Ovary (tissue), 7 donors: ENCODE measurements at regions not wholly inside any gene's neighbourhood (a gene's known extent, or its start where the extent isn't known, plus 50 kb on each side); places are given as distances from the start of the nearest gene placed in this dataset.
"Not testable (repeated sequence)": the region's sequence is repeated elsewhere in the genome, so short reads cannot be mapped to it uniquely, and the experiment has no call there.

Experiments
- DNase-seq, 5 donors: peaks; one replicate each; pipeline ENCODE4 v3.0.0-alpha.2; 2019 to 2020
- H3K27ac ChIP-seq, 2 donors: fragments of 200-600 bp; one replicate each; pipeline versions ENCODE4 v1.5.1 to v1.8.0; 2019 to 2022
- H3K27me3 ChIP-seq: fragments of 200-600 bp; one replicate; pipeline ENCODE4 v1.8.0; 2022
- H3K36me3 ChIP-seq: fragments of 200-600 bp; sonication (generic); one replicate; pipeline ENCODE4 v1.5.1; 2019
- H3K4me1 ChIP-seq: one replicate; pipeline ENCODE4 v1.8.1; 2013; ENCODE audit warnings: mild to moderate bottlenecking, moderate library complexity; ENCODE audit not compliant: insufficient read depth
- H3K4me3 ChIP-seq: fragments of 200-600 bp; sonication (generic); one replicate; pipeline ENCODE4 v1.5.1; 2017
- H3K9me3 ChIP-seq, 2 donors: fragments of 200-600 bp in 1 of 2; sonication (generic) in 1 of 2; one replicate each; pipeline versions ENCODE4 v1.5.1 to v1.8.1; 2013 to 2019; ENCODE audit warnings: mild to moderate bottlenecking in 1 of 2, moderate library complexity in 1 of 2
- EP300 ChIP-seq: sonication (generic); formaldehyde crosslinking; IDR thresholded peaks from one replicate; pipeline ENCODE4 v1.6.1; 2017; ENCODE audit warnings: antibody characterized with exemption
- POLR2A ChIP-seq: fragments of 450-650 bp; IDR thresholded peaks from one replicate; pipeline ENCODE4 v1.6.1; 2017; ENCODE audit warnings: antibody characterized with exemption, mild to moderate bottlenecking, moderate library complexity
- WGBS, 3 donors: extraction: QIAGEN DNeasy Blood & Tissue Kit in 1 of 3; methylation state at CpG; one replicate each; pipeline versions ENCODE4 v1.1.5 to v1.1.7; 2013 to 2017; 5-methylcytosine and 5-hydroxymethylcytosine counted together
- intact Hi-C, 4 donors: fragments of 100-400 bp; cut with DNase I; formaldehyde crosslinking; loops; one replicate each; pipeline versions ENCODE4 v1.11.0 to v1.15.1; 2022 to 2023
- TF ChIP-seq, protein P1 (sequence below), 3 donors: fragments of 450-650 bp in 2 of 3; fragments of 200-600 bp in 1 of 3; IDR thresholded peaks; one replicate each; pipeline versions ENCODE4 v1.5.1 to v1.8.0; 2016 to 2022; ENCODE audit warnings: antibody characterized with exemption in 3 of 3, mild to moderate bottlenecking in 1 of 3
- donor health status: DM: no; HTN: no; CAD: no; lungs with moderate emphysema.
- donor health status: DM: no; HTN: no; CAD: no.
- donor health status: Bipolar disorder and iron deficiency.
- donor health status: DM: no; HTN: no; CAD: no.
- donor health status: DM: yes; HTN: yes; CAD: no.

DNA sequence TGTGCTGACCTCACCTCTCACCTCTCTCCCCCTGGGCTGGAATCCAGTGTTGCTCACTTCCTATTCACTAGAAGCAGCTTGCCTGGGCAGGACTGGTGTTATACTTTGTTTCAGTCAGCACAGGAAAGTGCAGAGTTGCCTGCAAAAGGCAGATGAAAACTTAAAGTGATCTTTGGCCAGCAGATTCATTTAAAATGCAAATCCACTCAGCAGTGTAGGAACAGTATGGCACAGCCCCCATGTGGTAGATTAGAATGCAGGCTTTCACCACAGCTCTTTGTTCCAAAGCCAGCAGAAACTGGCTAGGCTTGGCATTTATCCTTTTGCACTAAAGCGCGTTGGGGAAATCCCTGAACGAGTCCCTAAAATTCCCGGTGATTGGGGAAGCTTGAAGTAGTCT lies 301.2 kb downstream of the OR4C45 start:
- WGBS, 3 donors, result 65 to 71% (median 66%) methylated on average over 4 of the region's 4 CpGs
- H3K4me1 ChIP-seq, result no peaks in the 10 kb centered on the region
- no peaks in the 10 kb centered on the region for H3K27me3 ChIP-seq
- H3K27ac ChIP-seq, result no peak overlapping the region
- intact Hi-C loops, result no loop called here
- TF ChIP-seq POLR2A, result no peak
- TF ChIP-seq EP300, result no peak
- TF ChIP-seq, protein P1, sequence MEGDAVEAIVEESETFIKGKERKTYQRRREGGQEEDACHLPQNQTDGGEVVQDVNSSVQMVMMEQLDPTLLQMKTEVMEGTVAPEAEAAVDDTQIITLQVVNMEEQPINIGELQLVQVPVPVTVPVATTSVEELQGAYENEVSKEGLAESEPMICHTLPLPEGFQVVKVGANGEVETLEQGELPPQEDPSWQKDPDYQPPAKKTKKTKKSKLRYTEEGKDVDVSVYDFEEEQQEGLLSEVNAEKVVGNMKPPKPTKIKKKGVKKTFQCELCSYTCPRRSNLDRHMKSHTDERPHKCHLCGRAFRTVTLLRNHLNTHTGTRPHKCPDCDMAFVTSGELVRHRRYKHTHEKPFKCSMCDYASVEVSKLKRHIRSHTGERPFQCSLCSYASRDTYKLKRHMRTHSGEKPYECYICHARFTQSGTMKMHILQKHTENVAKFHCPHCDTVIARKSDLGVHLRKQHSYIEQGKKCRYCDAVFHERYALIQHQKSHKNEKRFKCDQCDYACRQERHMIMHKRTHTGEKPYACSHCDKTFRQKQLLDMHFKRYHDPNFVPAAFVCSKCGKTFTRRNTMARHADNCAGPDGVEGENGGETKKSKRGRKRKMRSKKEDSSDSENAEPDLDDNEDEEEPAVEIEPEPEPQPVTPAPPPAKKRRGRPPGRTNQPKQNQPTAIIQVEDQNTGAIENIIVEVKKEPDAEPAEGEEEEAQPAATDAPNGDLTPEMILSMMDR (IDR thresholded peaks at IDR 0.05), result no peak
- no peak overlapping the region for H3K4me3 ChIP-seq
- no peaks in the 10 kb centered on the region for H3K9me3 ChIP-seq
- no peaks in the 10 kb centered on the region for H3K36me3 ChIP-seq
- no peak for DNase-seq

DNA sequence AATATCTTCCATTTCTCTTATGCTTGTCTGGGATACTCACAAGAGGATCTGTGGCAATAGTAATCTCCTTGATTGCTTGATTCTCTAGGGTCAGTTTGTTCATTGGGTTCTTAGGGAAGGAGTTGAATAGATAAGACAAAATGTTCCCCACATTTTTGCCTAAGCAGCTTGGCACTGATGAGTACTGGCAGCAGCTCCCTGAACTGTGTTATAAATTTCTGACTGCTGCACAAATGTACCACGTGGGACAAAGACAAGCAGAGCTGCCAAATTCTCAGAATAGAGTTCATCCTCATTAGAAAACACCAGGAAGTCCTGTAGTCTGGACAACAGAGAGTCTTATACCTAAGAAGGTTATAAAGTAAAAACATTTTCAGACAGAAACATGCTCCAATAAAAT lies 304.8 kb downstream of the OR4C45 start:
- H3K9me3 ChIP-seq, H3K4me3 ChIP-seq, H3K4me1 ChIP-seq, H3K36me3 ChIP-seq, DNase-seq, H3K27me3 ChIP-seq, intact Hi-C loops, H3K27ac ChIP-seq: not testable (repeated sequence)
- WGBS, 3 donors, result 0 to 5% (median 3%) methylated on average over 1 of the region's 1 CpG

DNA sequence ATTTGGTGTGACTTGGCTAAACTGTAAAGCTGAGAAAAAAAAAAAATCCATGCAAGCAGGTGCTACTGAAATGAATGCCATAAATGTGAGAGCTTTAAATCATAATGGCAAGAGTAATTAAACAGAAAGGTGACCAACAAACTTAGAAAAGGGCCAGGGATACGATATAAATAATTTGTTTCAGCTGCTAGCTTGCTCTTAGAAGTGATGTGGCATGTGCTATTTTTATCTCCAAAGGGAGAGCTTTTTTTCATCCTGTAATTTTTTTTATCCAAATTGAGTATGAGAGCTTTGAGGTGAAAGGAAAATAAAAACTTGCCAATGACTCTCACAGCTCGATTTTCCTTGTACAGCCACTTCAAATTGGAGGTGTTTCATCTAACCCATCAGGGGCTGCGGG lies 315.3 kb downstream of the OR4C45 start:
- WGBS, 3 donors, result no CpG with 5 or more reads among the region's 3 CpGs
- intact Hi-C loops, H3K36me3 ChIP-seq, H3K27me3 ChIP-seq, H3K9me3 ChIP-seq, H3K27ac ChIP-seq, DNase-seq, H3K4me3 ChIP-seq, H3K4me1 ChIP-seq: not testable (repeated sequence)

DNA sequence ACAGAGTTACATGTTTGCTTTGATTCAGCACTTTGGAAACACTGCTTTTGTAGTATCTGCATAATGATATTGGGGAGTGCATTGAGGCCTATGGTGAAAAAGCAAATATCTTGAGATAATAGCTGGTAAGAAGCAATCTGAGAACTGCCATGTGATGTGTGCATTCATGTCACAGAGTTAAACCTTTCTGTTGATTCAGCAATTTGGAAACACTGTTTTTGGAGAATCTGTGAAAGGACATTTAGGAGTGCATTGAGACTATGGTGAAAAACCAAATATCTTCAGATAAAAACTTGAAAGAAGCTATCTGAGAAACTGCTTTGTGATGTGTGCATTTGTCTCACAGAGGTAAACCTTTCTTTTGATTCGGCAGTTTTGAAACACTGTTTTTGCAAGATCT lies 346.8 kb downstream of the OR4C45 start:
- intact Hi-C loops, result no loop called here
- H3K4me3 ChIP-seq, result no peak overlapping the region
- H3K27me3 ChIP-seq, result no peaks in the 10 kb centered on the region
- TF ChIP-seq EP300, result no peak
- no peak for TF ChIP-seq POLR2A
- TF ChIP-seq, protein P1 (IDR thresholded peaks at IDR 0.05), result no peak
- DNase-seq, result no peak
- no peaks in the 10 kb centered on the region for H3K9me3 ChIP-seq
- H3K27ac ChIP-seq, result no peak overlapping the region
- WGBS, 3 donors, result 67 to 78% (median 75%) methylated on average over 1 of the region's 1 CpG
- H3K36me3 ChIP-seq, result no peaks in the 10 kb centered on the region
- no peaks in the 10 kb centered on the region for H3K4me1 ChIP-seq

DNA sequence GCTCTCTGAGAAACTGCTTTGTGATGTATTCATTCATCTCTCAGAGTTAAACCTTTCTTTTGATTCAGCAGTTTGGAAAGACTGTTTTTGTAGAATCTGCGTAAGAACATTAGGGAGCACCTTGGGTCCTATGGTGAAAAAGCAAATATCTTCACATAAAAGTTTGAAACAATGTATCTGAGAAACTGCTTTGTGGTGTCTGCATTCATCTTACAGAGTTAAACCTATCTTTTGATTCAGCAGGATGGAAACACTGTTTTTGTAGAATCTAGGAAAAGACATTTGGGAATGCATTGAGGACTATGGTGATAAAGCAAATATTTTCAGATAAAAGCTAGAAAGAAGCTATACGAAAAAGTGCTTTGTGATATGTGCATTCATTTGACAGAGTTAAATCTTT lies 361.3 kb downstream of the OR4C45 start:
- intact Hi-C loops, result no loop called here
- no peak overlapping the region for H3K4me3 ChIP-seq
- no peaks in the 10 kb centered on the region for H3K4me1 ChIP-seq
- 83 to 89% (median 84%) methylated on average over 2 of the region's 2 CpGs for WGBS, 3 donors
- peaks cover 0 to 2% of the 10 kb centered on the region in 2 donors for H3K9me3 ChIP-seq
- H3K36me3 ChIP-seq, result no peaks in the 10 kb centered on the region
- DNase-seq, result no peak
- H3K27ac ChIP-seq, result no peak overlapping the region
- no peaks in the 10 kb centered on the region for H3K27me3 ChIP-seq
- TF ChIP-seq, protein P1 (IDR thresholded peaks at IDR 0.05), result no peak
- TF ChIP-seq POLR2A (no peak), EP300 (no peak)

DNA sequence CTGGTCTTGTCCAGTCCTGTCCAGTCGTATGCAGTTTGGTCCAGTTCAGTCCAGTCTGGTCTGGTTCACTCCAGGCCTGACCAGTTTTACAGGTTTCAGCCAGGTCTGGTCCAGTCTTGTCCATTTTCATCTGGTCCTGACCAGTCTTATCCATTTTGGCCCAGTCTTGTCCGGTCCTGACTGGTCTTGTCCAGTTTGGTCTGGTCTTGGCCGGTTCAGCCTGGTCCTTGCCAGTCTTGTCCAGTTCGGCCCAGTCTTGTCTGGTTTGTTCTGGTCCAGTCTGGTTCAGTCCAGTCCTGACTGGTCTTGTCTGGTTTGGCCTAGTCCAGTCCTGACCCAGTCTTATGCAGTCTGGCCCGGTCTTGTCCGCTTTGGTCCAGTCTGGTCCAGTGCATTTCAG lies 380.2 kb downstream of the OR4C45 start:
- WGBS, 3 donors, result 72 to 74% (median 73%) methylated on average over 6 of the region's 6 CpGs
- H3K9me3 ChIP-seq, result no peaks in the 10 kb centered on the region
- H3K4me3 ChIP-seq, result no peak overlapping the region
- H3K27me3 ChIP-seq, result no peaks in the 10 kb centered on the region
- no peak overlapping the region for H3K27ac ChIP-seq
- TF ChIP-seq POLR2A (no peak), EP300 (no peak)
- TF ChIP-seq, protein P1 (IDR thresholded peaks at IDR 0.05), result no peak
- H3K36me3 ChIP-seq, result no peaks in the 10 kb centered on the region
- no peak for DNase-seq
- intact Hi-C loops, result no loop called here
- no peaks in the 10 kb centered on the region for H3K4me1 ChIP-seq
